ENCODE measurements at regions not wholly inside any gene's neighbourhood (a gene's known extent, or its start where the extent isn't known, plus 50 kb on each side); places are given as distances from the start of the nearest gene placed in this dataset.

- no peak for TF ChIP-seq CTCF (conservative IDR thresholded peaks at IDR 0.05; ENCODE audit: low read depth, low read length)
- TF ChIP-seq EZH2phosphoT487 (IDR thresholded peaks at IDR 0.05; ENCODE audit: borderline replicate concordance, low read length) = no peak
- TF ChIP-seq EZH2 (IDR thresholded peaks at IDR 0.05; ENCODE audit: low read length, unreplicated experiment) = no peak
Observed at GRCh38 chr2:18656048-18656447, 66.7 kb upstream of the NT5C1B start.
